Epithelial cell of esophagus (primary cell): ENCODE measurements at regions not wholly inside any gene's neighbourhood (a gene's known extent, or its start where the extent isn't known, plus 50 kb on each side); places are given as distances from the start of the nearest gene placed in this dataset.

Source experiments
- DNase-seq: peaks from one replicate; pipeline ENCODE4 v3.0.0; 2010; ENCODE audit warnings: low read depth
- H3K4me3 ChIP-seq: 2 replicates; pipeline ENCODE4 v1.5.1; 2011; ENCODE audit warnings: mild to moderate bottlenecking, low read length, control low read depth
- TF ChIP-seq, protein P1 (sequence below): IDR thresholded peaks from 2 replicates; pipeline ENCODE4 v1.5.1; 2011; ENCODE audit warnings: low read depth, mild to moderate bottlenecking, low read length, control low read depth, inconsistent platforms; ENCODE audit not compliant: insufficient read depth; ENCODE audit errors: missing control alignments

DNA sequence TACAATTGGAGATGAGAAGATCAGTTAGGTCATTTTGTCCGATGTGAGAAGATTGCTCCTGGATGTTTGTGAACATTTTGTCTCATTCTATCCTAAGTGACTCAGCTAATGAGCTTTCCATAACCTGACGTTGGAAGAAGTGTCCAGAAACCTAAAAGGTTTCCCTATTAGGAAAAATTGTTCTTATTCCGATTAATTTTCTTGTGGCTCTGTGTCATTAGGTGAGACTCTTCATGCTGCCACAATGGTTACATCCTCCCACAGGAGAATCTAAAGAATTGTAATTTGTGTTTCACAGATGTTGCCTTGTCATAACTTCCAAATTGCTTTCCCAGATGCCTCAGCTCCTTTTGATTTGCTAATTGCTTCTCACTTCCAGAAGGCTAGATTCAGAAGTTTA, 261.0 kb upstream of the APCDD1 start:
- H3K4me3 ChIP-seq = no peak overlapping the region
- no peak for DNase-seq
- TF ChIP-seq, protein P1, sequence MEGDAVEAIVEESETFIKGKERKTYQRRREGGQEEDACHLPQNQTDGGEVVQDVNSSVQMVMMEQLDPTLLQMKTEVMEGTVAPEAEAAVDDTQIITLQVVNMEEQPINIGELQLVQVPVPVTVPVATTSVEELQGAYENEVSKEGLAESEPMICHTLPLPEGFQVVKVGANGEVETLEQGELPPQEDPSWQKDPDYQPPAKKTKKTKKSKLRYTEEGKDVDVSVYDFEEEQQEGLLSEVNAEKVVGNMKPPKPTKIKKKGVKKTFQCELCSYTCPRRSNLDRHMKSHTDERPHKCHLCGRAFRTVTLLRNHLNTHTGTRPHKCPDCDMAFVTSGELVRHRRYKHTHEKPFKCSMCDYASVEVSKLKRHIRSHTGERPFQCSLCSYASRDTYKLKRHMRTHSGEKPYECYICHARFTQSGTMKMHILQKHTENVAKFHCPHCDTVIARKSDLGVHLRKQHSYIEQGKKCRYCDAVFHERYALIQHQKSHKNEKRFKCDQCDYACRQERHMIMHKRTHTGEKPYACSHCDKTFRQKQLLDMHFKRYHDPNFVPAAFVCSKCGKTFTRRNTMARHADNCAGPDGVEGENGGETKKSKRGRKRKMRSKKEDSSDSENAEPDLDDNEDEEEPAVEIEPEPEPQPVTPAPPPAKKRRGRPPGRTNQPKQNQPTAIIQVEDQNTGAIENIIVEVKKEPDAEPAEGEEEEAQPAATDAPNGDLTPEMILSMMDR = no peak

DNA sequence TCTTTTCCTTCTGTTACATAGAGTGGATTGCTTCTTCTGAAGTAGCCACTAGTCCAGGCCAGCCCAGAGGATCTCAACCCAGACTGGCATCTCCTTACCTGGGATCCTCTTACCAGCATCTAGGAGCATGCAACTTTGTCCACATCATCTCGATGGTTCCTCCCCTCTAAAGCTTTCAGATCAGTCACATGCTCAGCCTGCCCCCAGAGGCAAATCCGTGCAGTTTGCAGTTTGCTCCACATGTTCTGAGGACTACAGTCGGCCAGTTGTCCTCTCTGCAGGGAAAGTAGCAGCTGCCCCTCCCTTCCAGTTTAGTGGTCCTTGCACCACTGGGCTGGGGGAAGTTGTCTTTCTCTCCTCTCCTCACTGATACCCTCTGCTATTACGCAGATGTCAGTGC, 259.8 kb upstream of the APCDD1 start:
- no peak overlapping the region for H3K4me3 ChIP-seq
- TF ChIP-seq, protein P1 = no peak
- DNase-seq = no peak

DNA sequence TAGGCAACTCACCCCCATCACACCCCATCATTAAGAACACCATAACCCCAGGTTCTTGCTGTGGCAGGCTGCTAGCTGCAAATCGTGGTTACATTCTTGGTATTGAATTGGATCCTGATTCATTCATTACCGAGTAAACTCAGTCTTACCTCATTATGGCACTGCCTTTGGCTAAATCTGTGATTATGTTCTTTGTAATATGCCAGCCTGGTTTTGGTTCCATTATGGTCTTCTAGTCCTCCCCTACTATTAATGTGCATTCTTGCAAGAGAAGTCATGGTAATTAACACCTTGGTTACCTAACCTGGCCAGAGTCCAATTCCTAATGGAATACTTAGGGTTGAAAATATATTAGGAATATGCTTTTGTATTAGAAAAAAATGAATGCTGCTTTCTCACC, 258.9 kb upstream of the APCDD1 start:
- peak; percentile 62 for DNase-seq
- TF ChIP-seq, protein P1 = no peak
- no peak overlapping the region for H3K4me3 ChIP-seq

DNA sequence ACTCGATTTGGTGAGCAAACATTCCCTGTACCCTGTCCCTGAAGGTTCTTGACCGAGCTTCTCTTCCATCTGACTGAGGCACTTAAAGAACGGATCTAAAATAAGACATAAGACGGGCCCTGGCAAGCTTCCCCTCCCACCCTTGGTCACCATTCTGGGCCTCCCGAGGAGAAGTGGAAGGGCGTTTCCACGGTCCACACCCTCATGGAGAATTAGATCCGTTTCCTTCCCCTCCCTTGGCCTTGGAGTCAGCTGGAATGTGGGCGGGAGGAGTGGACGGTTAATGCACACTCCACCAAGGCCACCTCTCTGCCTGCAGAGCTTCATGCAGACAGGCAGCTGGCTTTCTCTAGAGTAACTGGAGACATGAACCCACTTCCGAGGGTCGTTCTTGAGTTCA, 257.3 kb upstream of the APCDD1 start:
- H3K4me3 ChIP-seq = no peak overlapping the region
- peak; percentile 30 for DNase-seq
- TF ChIP-seq, protein P1 = no peak

DNA sequence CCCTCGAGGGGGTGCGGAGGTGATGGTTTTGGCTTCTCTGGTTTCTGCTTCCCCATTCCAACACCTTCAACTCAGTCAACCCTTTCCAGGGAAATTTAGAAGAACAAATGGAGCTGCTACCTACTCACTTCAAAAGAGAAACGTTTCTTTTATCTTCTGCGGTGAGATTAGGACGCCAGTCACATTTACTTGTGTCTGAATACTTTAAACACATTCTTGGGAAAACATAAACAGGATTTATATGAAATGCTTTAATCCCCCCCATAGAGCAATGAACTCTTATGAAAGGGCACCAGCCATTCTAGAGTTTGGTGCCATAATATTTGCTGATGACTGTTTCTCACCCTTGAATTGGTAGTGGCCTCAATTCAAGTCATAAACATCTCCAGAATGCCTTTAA, 253.2 kb upstream of the APCDD1 start:
- no peak overlapping the region for H3K4me3 ChIP-seq
- no peak for DNase-seq
- TF ChIP-seq, protein P1 = no peak

DNA sequence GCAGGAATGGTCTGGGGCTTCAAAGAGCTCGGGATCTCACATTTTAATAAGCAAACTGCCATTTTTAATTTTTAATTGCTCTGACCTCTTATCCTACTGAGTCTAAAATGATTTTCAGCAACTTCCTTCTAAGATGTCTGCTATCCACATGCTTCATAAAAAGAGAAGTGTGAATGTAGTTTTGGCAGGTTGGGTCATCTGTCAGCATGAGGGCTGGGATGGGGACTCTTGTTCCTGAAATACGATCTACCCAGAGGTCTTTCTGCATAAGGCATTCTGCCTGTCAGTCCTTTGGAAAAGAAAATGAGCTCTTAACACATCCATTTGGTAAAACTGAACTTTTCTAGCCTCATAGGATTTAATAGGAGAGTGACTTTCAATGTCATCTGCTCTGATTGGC, 252.8 kb upstream of the APCDD1 start:
- H3K4me3 ChIP-seq = no peak overlapping the region
- TF ChIP-seq, protein P1 = no peak
- no peak for DNase-seq

DNA sequence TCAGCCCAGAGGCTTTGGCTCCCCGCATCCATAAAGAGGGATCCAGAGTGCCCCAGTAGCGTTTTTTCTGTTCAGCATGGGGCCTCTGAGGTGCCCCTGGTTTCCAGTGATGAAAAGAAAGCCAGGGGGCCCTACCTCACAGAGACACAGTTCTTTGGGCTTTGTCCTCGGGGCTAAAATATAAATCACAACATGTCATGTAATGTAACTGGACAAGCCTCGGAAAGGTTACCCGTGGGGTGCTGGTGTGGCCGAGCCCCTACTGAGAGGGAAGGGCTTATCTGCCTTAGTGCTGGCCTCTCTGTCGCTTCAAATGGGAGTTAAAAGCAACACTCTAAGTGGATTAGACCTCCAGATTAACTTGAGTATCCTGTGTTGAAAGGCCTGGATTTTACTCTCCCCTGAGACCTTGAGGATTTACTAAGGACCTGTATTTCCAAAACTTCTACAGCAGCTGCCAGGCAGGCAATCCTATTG, 251.6 kb upstream of the APCDD1 start:
- DNase-seq = no peak
- H3K4me3 ChIP-seq = no peak overlapping the region
- TF ChIP-seq, protein P1 = no peak
